ENCODE measurements at regions not wholly inside any gene's neighbourhood (a gene's known extent, or its start where the extent isn't known, plus 50 kb on each side); places are given as distances from the start of the nearest gene placed in this dataset.

DNA sequence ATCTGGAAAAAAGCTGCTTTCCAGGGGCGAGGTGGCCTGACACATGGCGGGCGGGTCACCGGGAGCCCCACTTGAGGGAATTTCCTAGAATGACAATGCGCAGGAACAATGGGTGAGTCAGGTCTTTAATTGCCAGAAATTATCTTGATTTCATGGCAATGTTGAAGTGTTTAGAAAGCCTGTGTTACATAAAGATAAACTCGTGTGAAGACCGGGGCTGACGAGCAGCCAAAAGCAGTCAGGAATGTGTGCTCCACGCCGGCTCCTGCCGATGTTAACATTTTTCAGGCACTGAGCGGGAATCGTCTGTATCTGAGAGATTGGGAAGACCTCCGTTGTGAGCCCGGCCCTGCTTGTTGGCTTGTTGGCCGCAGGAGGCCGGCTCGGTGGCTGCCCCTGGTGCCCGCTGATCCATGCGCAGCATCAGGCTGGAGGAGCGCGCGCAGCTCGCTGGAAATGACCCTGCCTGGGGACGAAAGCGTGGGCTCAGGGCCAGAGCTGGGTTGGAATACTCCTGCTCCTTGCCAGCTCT is 353.1 kb downstream of the FOXL1 start:
- no peak overlapping the region for H3K27ac ChIP-seq (ENCODE audit: low read depth, low read length)
- no peaks in the 10 kb centered on the region for H3K4me1 ChIP-seq (ENCODE audit: insufficient read depth, low read length)
- Mint-ChIP-seq H3K27ac (no peak overlapping the region), H3K27me3 (peaks cover 28 to 57% of the 10 kb centered on the region in 2 donors), H3K36me3 (no peaks in the 10 kb centered on the region), H3K9me3 (peaks cover 0 to 2% (median 0%) of the 10 kb centered on the region in 5 donors), H3K4me1 (peaks cover 0 to 3% (median 0%) of the 10 kb centered on the region in 3 donors), H3K4me3 (no peak overlapping the region)
- no peaks in the 10 kb centered on the region for H3K9me3 ChIP-seq (ENCODE audit: low read length)
- ChIA-PET CTCF (no interaction called here), POLR2A (no interaction called here)
- no peaks in the 10 kb centered on the region for H3K36me3 ChIP-seq (ENCODE audit: insufficient read depth, low read length)
- H3K27me3 ChIP-seq (ENCODE audit: insufficient read depth, low read length, poor library complexity, severe bottlenecking), result no peaks in the 10 kb centered on the region
- H3K4me3 ChIP-seq (ENCODE audit: low read length), result no peak overlapping the region
- no peak for DNase-seq

DNA sequence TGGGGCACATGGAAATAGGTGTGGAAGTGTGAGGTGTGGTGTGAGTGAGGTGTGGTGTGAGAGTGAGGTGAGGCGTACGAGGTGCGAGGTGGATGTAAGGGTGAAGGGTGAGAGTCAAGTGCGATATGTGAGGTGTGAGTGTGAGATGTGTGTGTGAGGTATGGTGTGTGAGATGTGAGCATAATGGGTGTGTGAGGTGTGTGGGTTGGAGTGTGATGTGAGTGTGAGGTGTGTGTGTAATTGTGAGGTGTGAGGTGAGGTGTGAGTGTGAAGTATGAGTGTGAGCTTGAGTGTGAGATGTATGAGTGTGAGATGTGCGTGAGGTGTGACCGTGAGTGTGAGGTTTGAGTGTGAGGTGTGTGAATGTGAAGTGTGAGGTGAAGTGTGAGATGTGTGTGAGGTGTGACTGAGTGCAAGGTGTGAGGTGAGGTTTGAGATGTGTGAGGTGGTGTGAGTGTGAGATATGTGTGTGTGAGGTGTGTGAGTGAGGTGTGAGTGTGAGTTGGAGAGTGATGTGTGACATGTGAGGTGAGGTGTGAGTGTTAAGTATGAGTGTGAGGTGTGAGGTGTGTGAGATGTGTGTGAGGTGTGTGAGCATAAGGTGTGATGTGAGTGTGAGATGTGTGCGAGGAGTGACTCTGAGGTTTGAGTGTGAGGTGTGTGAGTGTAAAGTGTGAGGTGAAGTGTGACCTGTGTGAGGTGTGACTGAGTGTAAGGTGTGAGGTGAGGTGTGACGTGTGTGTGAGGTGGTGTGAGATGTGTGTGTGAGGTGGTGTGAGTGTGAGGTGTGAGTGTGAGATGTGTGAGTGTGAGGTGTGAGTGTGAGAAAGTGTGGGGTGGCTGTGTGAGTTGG is 354.0 kb downstream of the FOXL1 start:
- DNase-seq, result no peak
- no peaks in the 10 kb centered on the region for H3K36me3 ChIP-seq (ENCODE audit: insufficient read depth, low read length)
- H3K27me3 ChIP-seq (ENCODE audit: insufficient read depth, low read length, poor library complexity, severe bottlenecking), result no peaks in the 10 kb centered on the region
- Mint-ChIP-seq H3K27me3 (peaks cover 28 to 61% of the 10 kb centered on the region in 2 donors), H3K4me1 (peaks cover 0 to 3% (median 0%) of the 10 kb centered on the region in 3 donors), H3K9me3 (peaks cover 0 to 2% (median 0%) of the 10 kb centered on the region in 5 donors), H3K27ac (no peak overlapping the region), H3K4me3 (no peak overlapping the region), H3K36me3 (no peaks in the 10 kb centered on the region)
- POLR2A ChIA-PET, result no interaction called here
- H3K4me3 ChIP-seq (ENCODE audit: low read length), result no peak overlapping the region
- CTCF ChIA-PET, result no interaction called here
- no peaks in the 10 kb centered on the region for H3K9me3 ChIP-seq (ENCODE audit: low read length)
- no peaks in the 10 kb centered on the region for H3K4me1 ChIP-seq (ENCODE audit: insufficient read depth, low read length)
- H3K27ac ChIP-seq (ENCODE audit: low read depth, low read length), result no peak overlapping the region

DNA sequence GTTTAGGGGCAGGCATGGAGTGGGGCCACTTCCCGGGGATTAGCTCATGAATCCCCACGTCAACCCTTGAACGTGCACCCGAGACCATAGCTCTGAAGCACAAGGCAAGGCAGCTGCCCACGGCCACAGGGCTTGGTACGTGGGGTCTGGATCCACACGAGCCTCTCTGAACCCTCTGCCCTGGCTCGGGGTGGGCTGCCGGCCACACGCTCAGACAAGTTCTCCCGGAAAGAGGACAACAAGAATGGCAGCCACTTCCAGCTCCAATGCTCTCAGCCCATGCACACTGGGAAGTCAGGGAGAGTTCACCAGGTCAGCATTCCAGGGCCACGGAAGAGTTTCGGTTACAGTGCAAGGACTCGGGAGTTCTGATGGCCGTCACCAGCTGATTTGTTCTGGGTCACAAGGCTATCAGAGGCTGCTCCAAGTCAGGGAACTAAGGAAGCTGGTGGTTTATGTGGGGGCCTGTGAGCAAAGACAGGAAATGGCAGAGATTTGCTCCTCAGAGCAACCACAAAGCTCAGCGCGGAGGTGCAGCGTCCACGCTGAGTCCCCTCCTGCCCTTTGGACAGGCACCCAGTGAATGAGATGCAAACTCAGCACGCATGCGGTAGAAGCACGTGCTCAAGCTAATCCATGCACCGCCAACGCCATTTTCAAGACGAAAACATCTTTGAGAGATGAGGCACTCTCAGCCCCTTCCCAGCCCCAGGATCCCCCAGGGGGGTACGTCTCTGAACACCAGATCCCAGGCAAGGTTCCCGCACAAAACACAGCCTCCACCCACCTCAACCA is 356.4 kb downstream of the FOXL1 start:
- Mint-ChIP-seq H3K9me3 (peaks cover 0 to 2% (median 0%) of the 10 kb centered on the region in 5 donors), H3K27me3 (peaks cover 16 to 43% of the 10 kb centered on the region in 2 donors), H3K36me3 (no peaks in the 10 kb centered on the region), H3K4me3 (no peak overlapping the region), H3K4me1 (peaks cover 0 to 3% (median 0%) of the 10 kb centered on the region in 3 donors), H3K27ac (peak overlapping the region in 1 of 8 donors; percentile 20)
- POLR2A ChIA-PET, result no interaction called here
- Histone ChIP-seq H3K36me3 (ENCODE audit: insufficient read depth, low read length) (no peaks in the 10 kb centered on the region), H3K27me3 (ENCODE audit: insufficient read depth, low read length, poor library complexity, severe bottlenecking) (no peaks in the 10 kb centered on the region), H3K27ac (ENCODE audit: low read depth, low read length) (no peak overlapping the region), H3K4me1 (ENCODE audit: insufficient read depth, low read length) (no peaks in the 10 kb centered on the region), H3K4me3 (ENCODE audit: low read length) (no peak overlapping the region), H3K9me3 (ENCODE audit: low read length) (no peaks in the 10 kb centered on the region)
- CTCF ChIA-PET, result no interaction called here
- DNase-seq, result no peak

DNA sequence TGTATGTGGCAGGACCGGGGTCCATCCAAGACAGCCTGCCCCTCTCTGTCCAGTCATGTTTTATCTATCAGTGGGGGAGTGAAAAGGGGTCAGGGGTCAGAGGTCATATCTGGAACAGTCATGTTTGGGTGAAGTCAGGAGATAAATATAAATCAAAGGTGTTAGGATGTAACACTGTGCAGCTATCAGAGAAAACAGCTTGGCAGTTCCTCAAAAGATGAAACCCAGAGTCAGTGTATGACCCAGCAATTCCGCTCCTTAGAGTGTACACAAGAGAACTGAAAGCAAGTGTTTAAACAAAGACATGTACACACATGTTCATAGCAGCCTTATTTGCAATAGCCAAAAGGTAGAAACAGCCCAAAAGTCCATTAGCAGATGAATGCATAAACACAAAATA is 361.3 kb downstream of the FOXL1 start:
- peaks cover 15 to 31% of the 10 kb centered on the region in 2 donors for H3K27me3 Mint-ChIP-seq
- H3K4me1 Mint-ChIP-seq, result peaks cover 0 to 2% (median 0%) of the 10 kb centered on the region in 3 donors
- Histone ChIP-seq H3K27me3 (ENCODE audit: insufficient read depth, low read length, poor library complexity, severe bottlenecking) (no peaks in the 10 kb centered on the region), H3K27ac (ENCODE audit: low read depth, low read length) (no peak overlapping the region), H3K4me1 (ENCODE audit: insufficient read depth, low read length) (no peaks in the 10 kb centered on the region), H3K36me3 (ENCODE audit: insufficient read depth, low read length) (no peaks in the 10 kb centered on the region), H3K4me3 (ENCODE audit: low read length) (no peak overlapping the region), H3K9me3 (ENCODE audit: low read length) (no peaks in the 10 kb centered on the region)
- H3K4me3 Mint-ChIP-seq, result no peak overlapping the region
- H3K27ac Mint-ChIP-seq, result no peak overlapping the region
- no peak for DNase-seq
- no peaks in the 10 kb centered on the region for H3K36me3 Mint-ChIP-seq
- H3K9me3 Mint-ChIP-seq, result peaks cover 0 to 5% (median 2%) of the 10 kb centered on the region in 5 donors
- ChIA-PET CTCF (no interaction called here), POLR2A (no interaction called here)

DNA sequence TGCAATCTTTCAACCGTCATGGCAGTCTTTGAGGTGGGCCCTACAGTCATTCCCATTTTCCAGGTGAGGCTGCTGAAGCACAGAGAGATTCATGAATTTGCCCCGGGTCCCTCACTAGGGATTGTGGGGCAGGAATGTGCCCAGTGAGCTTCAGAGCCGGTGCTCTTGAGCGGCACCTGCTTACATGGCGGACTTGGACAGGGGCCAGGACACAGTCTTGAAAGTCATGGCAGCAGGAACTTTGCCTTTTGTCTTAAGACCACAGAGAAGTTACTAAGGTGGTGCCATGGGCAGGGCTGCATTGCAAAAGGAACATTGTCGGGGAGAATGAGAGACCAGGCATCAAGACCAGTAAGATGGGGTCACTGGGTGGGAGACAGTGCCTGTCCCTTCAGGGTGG is 363.4 kb downstream of the FOXL1 start:
- no peaks in the 10 kb centered on the region for H3K36me3 Mint-ChIP-seq
- H3K4me3 ChIP-seq (ENCODE audit: low read length), result no peak overlapping the region
- H3K9me3 Mint-ChIP-seq, result peaks cover 0 to 5% (median 0%) of the 10 kb centered on the region in 5 donors
- CTCF ChIA-PET, result no interaction called here
- no peak overlapping the region for H3K27ac Mint-ChIP-seq
- no peak for DNase-seq
- no peaks in the 10 kb centered on the region for H3K9me3 ChIP-seq (ENCODE audit: low read length)
- H3K27me3 Mint-ChIP-seq, result peaks cover 12% of the 10 kb centered on the region in 2 donors
- H3K27ac ChIP-seq (ENCODE audit: low read depth, low read length), result no peak overlapping the region
- H3K27me3 ChIP-seq (ENCODE audit: insufficient read depth, low read length, poor library complexity, severe bottlenecking), result no peaks in the 10 kb centered on the region
- no peaks in the 10 kb centered on the region for H3K4me1 ChIP-seq (ENCODE audit: insufficient read depth, low read length)
- POLR2A ChIA-PET, result no interaction called here
- H3K36me3 ChIP-seq (ENCODE audit: insufficient read depth, low read length), result no peaks in the 10 kb centered on the region
- no peak overlapping the region for H3K4me3 Mint-ChIP-seq
- H3K4me1 Mint-ChIP-seq, result no peaks in the 10 kb centered on the region

DNA sequence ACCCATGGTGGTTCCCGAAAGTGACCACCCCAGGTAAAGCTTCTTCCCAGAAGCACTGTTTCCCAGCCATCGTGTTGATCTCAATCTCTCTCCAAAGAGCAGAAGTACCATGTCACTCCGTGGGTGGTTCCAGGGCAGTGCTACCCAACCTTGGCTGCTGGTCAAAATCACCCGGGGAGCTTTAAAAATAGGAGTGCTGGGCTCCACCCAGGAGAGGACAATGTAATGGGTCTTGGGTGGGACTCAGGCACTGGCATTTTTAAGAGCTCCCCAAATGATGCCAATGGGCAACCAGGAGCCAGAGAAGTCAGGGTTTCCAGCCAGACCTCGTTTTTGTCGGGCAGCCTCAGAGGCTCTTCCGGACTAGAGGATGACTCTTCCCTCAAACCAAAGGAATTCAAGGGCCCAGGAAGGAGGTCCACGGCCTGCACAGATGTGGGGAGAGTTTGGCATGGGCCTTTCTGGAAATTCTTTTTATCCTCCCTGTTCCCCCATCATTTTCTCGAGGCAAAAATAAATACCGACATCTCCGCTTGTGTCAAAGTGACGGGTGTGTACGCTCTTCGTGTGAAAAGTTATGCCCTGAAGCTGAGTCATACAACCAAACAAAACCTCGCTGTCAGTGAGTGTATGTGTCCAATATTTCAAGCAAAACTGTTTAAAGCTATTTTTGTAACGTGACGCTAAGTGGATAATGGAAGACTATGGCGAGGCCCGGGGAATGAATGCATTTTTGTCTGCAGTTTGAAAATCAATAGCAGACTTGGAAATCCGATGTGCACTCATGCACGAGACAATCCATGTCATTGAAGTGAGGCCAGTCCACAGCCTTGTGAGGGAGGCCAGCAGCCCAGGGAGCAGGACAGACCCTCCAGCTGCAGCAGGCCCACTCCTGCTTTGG is 364.1 kb downstream of the FOXL1 start:
- H3K9me3 Mint-ChIP-seq, result peaks cover 0 to 5% (median 0%) of the 10 kb centered on the region in 5 donors
- H3K27ac ChIP-seq (ENCODE audit: low read depth, low read length), result no peak overlapping the region
- CTCF ChIA-PET, result no interaction called here
- H3K27me3 Mint-ChIP-seq, result peaks cover 5 to 6% of the 10 kb centered on the region in 2 donors
- H3K27ac Mint-ChIP-seq, result no peak overlapping the region
- POLR2A ChIA-PET, result no interaction called here
- H3K4me1 ChIP-seq (ENCODE audit: insufficient read depth, low read length), result no peaks in the 10 kb centered on the region
- no peaks in the 10 kb centered on the region for H3K36me3 ChIP-seq (ENCODE audit: insufficient read depth, low read length)
- H3K4me3 Mint-ChIP-seq, result no peak overlapping the region
- no peak overlapping the region for H3K4me3 ChIP-seq (ENCODE audit: low read length)
- no peaks in the 10 kb centered on the region for H3K9me3 ChIP-seq (ENCODE audit: low read length)
- no peaks in the 10 kb centered on the region for H3K4me1 Mint-ChIP-seq
- no peaks in the 10 kb centered on the region for H3K27me3 ChIP-seq (ENCODE audit: insufficient read depth, low read length, poor library complexity, severe bottlenecking)
- no peak for DNase-seq
- H3K36me3 Mint-ChIP-seq, result no peaks in the 10 kb centered on the region

DNA sequence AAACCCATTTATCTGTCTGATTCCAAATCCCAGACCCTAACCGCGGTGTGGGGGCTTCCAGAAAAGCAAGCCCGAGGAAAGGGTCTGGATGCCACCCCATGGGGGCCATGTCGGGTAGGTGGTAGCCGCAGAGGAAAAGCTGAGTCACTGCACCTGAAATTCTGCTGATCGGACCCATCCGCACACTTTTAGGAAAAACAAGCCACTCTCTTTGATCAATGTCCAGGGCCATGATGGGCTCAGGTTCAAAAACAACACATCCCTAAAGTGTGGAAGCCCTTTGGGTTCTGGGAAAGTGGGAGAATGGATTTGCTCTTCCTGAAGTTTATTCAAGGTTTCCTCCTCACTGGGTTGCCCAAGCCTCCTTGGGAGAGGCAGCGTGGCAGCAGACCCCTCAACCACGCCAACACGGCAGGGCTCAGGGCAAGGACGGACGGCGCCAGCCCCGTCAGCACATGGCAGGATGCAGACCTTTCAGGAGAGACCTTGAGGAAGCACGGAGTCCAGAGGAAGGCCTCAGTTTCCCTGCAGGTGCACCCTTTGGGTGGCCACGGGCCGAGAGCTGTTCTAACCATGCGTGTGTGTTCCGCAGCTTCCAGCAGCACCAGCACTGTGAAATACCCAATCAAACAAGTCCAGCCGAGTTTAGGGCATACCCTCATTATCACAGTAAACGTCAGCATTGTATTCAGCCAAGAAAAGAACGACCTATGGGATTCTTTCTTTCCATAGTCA is 367.0 kb downstream of the FOXL1 start:
- H3K9me3 Mint-ChIP-seq, result no peaks in the 10 kb centered on the region
- Histone ChIP-seq H3K4me1 (ENCODE audit: insufficient read depth, low read length) (no peaks in the 10 kb centered on the region), H3K27ac (ENCODE audit: low read depth, low read length) (no peak overlapping the region), H3K36me3 (ENCODE audit: insufficient read depth, low read length) (no peaks in the 10 kb centered on the region), H3K4me3 (ENCODE audit: low read length) (no peak overlapping the region), H3K27me3 (ENCODE audit: insufficient read depth, low read length, poor library complexity, severe bottlenecking) (no peaks in the 10 kb centered on the region), H3K9me3 (ENCODE audit: low read length) (no peaks in the 10 kb centered on the region)
- ChIA-PET CTCF (no interaction called here), POLR2A (no interaction called here)
- H3K27me3 Mint-ChIP-seq, result peaks cover 0 to 9% of the 10 kb centered on the region in 2 donors
- H3K4me3 Mint-ChIP-seq, result no peak overlapping the region
- H3K4me1 Mint-ChIP-seq, result no peaks in the 10 kb centered on the region
- H3K27ac Mint-ChIP-seq, result no peak overlapping the region
- no peak for DNase-seq
- no peaks in the 10 kb centered on the region for H3K36me3 Mint-ChIP-seq
